ENCODE measurements at regions not wholly inside any gene's neighbourhood (a gene's known extent, or its start where the extent isn't known, plus 50 kb on each side); places are given as distances from the start of the nearest gene placed in this dataset.

- TF ChIP-seq CTCF (IDR thresholded peaks at IDR 0.05) (no peak), POLR2A (IDR thresholded peaks at IDR 0.05) (no peak), EP300 (IDR thresholded peaks at IDR 0.05) (no peak)
- Histone ChIP-seq H3K36me3 (no peaks in the 10 kb centered on the region), H3K4me1 (no peaks in the 10 kb centered on the region), H3K9me3 (peaks cover 0 to 19% (median 1%) of the 10 kb centered on the region in 4 donors), H3K4me3 (no peak overlapping the region), H3K27me3 (no peaks in the 10 kb centered on the region), H3K27ac (no peak overlapping the region)
- 70 to 74% methylated on average over 2 of the region's 2 CpGs for WGBS, 2 donors
- no peak for DNase-seq (ENCODE audit: low spot score in 2 of 2)
These were observed 163.3 kb downstream of the RPS24 start for GRCh38 chr10:78196964-78197363.

- H3K4me3 ChIP-seq: no peak overlapping the region
- no peaks in the 10 kb centered on the region for H3K27me3 ChIP-seq
- TF ChIP-seq POLR2A (IDR thresholded peaks at IDR 0.05) (no peak), EP300 (IDR thresholded peaks at IDR 0.05) (no peak), CTCF (IDR thresholded peaks at IDR 0.05) (no peak)
- DNase-seq (ENCODE audit: low spot score in 2 of 2): no peak
- peaks cover 0 to 14% (median 1%) of the 10 kb centered on the region in 4 donors for H3K9me3 ChIP-seq
- H3K36me3 ChIP-seq: no peaks in the 10 kb centered on the region
- no peak overlapping the region for H3K27ac ChIP-seq
- 84 to 99% methylated on average over 2 of the region's 2 CpGs for WGBS, 2 donors
- H3K4me1 ChIP-seq: no peaks in the 10 kb centered on the region
These were observed 164.1 kb downstream of the RPS24 start for GRCh38 chr10:78197628-78198272.

GRCh38 chr10:78199005-78199725 is 165.5 kb downstream of the RPS24 start:
- H3K4me3 ChIP-seq: no peak overlapping the region
- H3K9me3 ChIP-seq: peaks cover 0 to under 1% (median 0%) of the 10 kb centered on the region in 4 donors
- WGBS, 2 donors: 78 to 80% methylated on average over 11 of the region's 11 CpGs
- no peaks in the 10 kb centered on the region for H3K36me3 ChIP-seq
- peaks cover 0 to 2% (median 0%) of the 10 kb centered on the region in 4 donors for H3K4me1 ChIP-seq
- no peak for DNase-seq (ENCODE audit: low spot score in 2 of 2)
- TF ChIP-seq POLR2A (IDR thresholded peaks at IDR 0.05) (no peak), CTCF (IDR thresholded peaks at IDR 0.05) (no peak), EP300 (IDR thresholded peaks at IDR 0.05) (no peak)
- H3K27ac ChIP-seq: no peak overlapping the region
- H3K27me3 ChIP-seq: no peaks in the 10 kb centered on the region

- 71 to 73% methylated on average over 2 of the region's 2 CpGs for WGBS, 2 donors
- Histone ChIP-seq H3K27me3 (no peaks in the 10 kb centered on the region), H3K27ac (no peak overlapping the region), H3K9me3 (no peaks in the 10 kb centered on the region), H3K4me1 (peaks cover 0 to 8% (median 0%) of the 10 kb centered on the region in 4 donors), H3K4me3 (no peak overlapping the region), H3K36me3 (no peaks in the 10 kb centered on the region)
- DNase-seq (ENCODE audit: low spot score in 2 of 2): no peak
- TF ChIP-seq EP300 (IDR thresholded peaks at IDR 0.05) (no peak), CTCF (IDR thresholded peaks at IDR 0.05) (no peak), POLR2A (IDR thresholded peaks at IDR 0.05) (no peak)
These were observed 166.1 kb downstream of the RPS24 start for GRCh38 chr10:78199759-78200158.

- Histone ChIP-seq H3K4me3 (no peak overlapping the region), H3K27me3 (no peaks in the 10 kb centered on the region), H3K36me3 (no peaks in the 10 kb centered on the region), H3K9me3 (no peaks in the 10 kb centered on the region), H3K27ac (no peak overlapping the region), H3K4me1 (peaks cover 0 to 8% (median 0%) of the 10 kb centered on the region in 4 donors)
- WGBS, 2 donors: 93% methylated on average over 3 of the region's 3 CpGs
- DNase-seq (ENCODE audit: low spot score in 2 of 2): no peak
- TF ChIP-seq CTCF (IDR thresholded peaks at IDR 0.05): no peak
- no peak for TF ChIP-seq POLR2A (IDR thresholded peaks at IDR 0.05)
- TF ChIP-seq EP300 (IDR thresholded peaks at IDR 0.05): no peak
These were observed 167.0 kb downstream of the RPS24 start for GRCh38 chr10:78200686-78201085.

Measured in tibial nerve (tissue), 4 donors.